Smooth muscle cell (in vitro differentiated cells): ENCODE measurements at regions not wholly inside any gene's neighbourhood (a gene's known extent, or its start where the extent isn't known, plus 50 kb on each side); places are given as distances from the start of the nearest gene placed in this dataset.
"Not testable (repeated sequence)": the region's sequence is repeated elsewhere in the genome, so short reads cannot be mapped to it uniquely, and the experiment has no call there.

Experiments
- DNase-seq: peaks from one replicate; lab custom pipeline; 2025; ENCODE audit not compliant: unreplicated experiment; lab: John Stamatoyannopoulos, UW
- H2AFZ ChIP-seq: fragments of 200-600 bp; sonication (generic); 2 replicates; pipeline ENCODE4 v1.6.0; 2016; ENCODE audit warnings: antibody characterized with exemption, low read depth, mild to moderate bottlenecking
- H3F3A ChIP-seq: fragments of 200-600 bp; sonication (generic); 2 replicates; pipeline ENCODE4 v1.6.0; 2017; ENCODE audit warnings: antibody characterized with exemption, low read depth
- H3K27ac ChIP-seq: fragments of 200-600 bp; sonication (generic); 2 replicates; pipeline ENCODE4 v1.5.1; 2016; ENCODE audit warnings: low read depth, mild to moderate bottlenecking
- H3K27me3 ChIP-seq: fragments of 200-600 bp; sonication (generic); 2 replicates; pipeline ENCODE4 v1.6.1; 2016; ENCODE audit warnings: low read depth, mild to moderate bottlenecking
- H3K36me3 ChIP-seq: fragments of 200-600 bp; sonication (generic); 2 replicates; pipeline ENCODE4 v1.5.1; 2016; ENCODE audit warnings: low read depth
- H3K4me1 ChIP-seq: fragments of 200-600 bp; sonication (generic); 2 replicates; pipeline ENCODE4 v1.5.1; 2016; ENCODE audit warnings: low read depth
- H3K4me2 ChIP-seq: fragments of 200-600 bp; sonication (generic); 2 replicates; pipeline ENCODE4 v1.6.0; 2016; ENCODE audit warnings: mild to moderate bottlenecking
- H3K4me3 ChIP-seq: fragments of 200-600 bp; sonication (generic); 2 replicates; pipeline ENCODE4 v1.5.1; 2016; ENCODE audit warnings: mild to moderate bottlenecking
- H3K79me2 ChIP-seq: fragments of 200-600 bp; sonication (generic); 2 replicates; pipeline ENCODE4 v1.6.0; 2016; ENCODE audit warnings: low read depth, mild to moderate bottlenecking
- H3K9ac ChIP-seq: fragments of 200-600 bp; sonication (generic); 2 replicates; pipeline ENCODE4 v1.6.0; 2016; ENCODE audit warnings: low read depth
- H3K9me3 ChIP-seq: fragments of 200-600 bp; sonication (generic); replicated peaks from 2 replicates; pipeline ENCODE4 v1.5.1; 2016; ENCODE audit warnings: low read depth
- H4K20me1 ChIP-seq: fragments of 200-600 bp; sonication (generic); 2 replicates; pipeline ENCODE4 v1.6.0; 2016; ENCODE audit warnings: low read depth
- WGBS: methylation state at CpG from one replicate; pipeline ENCODE4 v1.1.7; 2016; ENCODE audit warnings: low lambda C conversion rate; 5-methylcytosine and 5-hydroxymethylcytosine counted together
- TF ChIP-seq, protein P1 (sequence below): fragments of 200-600 bp; sonication (generic); IDR thresholded peaks from 2 replicates; pipeline ENCODE4 v1.5.1; 2017; ENCODE audit warnings: borderline replicate concordance, mild to moderate bottlenecking, antibody characterized with exemption; ENCODE audit not compliant: insufficient read depth, poor library complexity, severe bottlenecking

DNA sequence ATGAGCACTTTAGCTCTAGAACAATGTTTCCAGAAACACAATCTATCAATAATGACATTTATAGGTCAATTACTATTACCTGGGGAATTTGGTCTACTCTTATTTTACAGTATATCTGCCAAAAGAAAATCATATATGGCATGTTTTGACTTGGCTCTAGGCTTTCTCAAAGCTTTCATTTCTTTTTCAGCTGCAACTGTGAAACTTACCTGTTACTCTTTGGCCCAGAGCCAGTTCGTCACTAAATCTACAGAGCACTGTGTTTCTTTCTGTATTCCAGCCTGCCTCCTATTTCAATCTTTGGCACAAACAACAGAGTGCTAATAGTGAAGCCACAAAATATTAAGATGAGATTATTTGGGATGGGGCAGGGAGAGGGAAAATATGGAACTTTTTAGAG is 76.0 kb downstream of the P2RY1 start:
- H3K27ac ChIP-seq, result no peak overlapping the region

DNA sequence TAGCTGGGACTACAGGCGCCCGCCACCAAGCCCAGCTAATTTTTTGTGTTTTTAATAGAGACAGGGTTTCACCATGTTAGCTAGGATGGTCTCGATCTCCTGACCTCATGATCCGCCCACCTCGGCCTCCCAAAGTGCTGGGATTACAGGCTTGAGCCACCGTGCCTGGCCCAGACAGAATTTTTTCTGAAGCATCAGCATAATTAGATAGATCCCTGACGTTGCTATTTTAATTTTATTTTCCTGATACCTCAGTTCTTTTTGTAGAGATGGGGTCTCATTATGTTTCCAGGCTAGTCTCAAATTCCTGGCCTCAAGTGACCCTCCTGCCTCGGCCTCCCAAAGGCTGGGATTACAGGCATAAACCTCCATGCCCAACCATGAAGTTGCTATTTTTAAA is 79.8 kb downstream of the P2RY1 start:
- H3K4me1 ChIP-seq, H3K27me3 ChIP-seq, H2AFZ ChIP-seq, H3F3A ChIP-seq, H3K9ac ChIP-seq, DNase-seq, H3K4me2 ChIP-seq, H3K79me2 ChIP-seq, H4K20me1 ChIP-seq, H3K36me3 ChIP-seq, H3K9me3 ChIP-seq, H3K4me3 ChIP-seq, H3K27ac ChIP-seq: not testable (repeated sequence)
- 89% methylated on average over 8 of the region's 8 CpGs for WGBS

More for the DNA sequence above, 76.0 kb downstream of the P2RY1 start:
- H3K27me3 ChIP-seq, result no peaks in the 10 kb centered on the region
- H3K79me2 ChIP-seq, result no peaks in the 10 kb centered on the region
- no peak for DNase-seq
- H3K36me3 ChIP-seq, result no peaks in the 10 kb centered on the region
- no peak overlapping the region for H3K4me2 ChIP-seq
- H3K9me3 ChIP-seq, result no peaks in the 10 kb centered on the region
- no peak overlapping the region for H3K4me3 ChIP-seq
- H3F3A ChIP-seq, result no peaks in the 10 kb centered on the region
- H3K9ac ChIP-seq, result no peak overlapping the region
- 89% methylated on average over 1 of the region's 1 CpG for WGBS
- no peaks in the 10 kb centered on the region for H4K20me1 ChIP-seq
- H3K4me1 ChIP-seq, result no peaks in the 10 kb centered on the region
- TF ChIP-seq, protein P1, sequence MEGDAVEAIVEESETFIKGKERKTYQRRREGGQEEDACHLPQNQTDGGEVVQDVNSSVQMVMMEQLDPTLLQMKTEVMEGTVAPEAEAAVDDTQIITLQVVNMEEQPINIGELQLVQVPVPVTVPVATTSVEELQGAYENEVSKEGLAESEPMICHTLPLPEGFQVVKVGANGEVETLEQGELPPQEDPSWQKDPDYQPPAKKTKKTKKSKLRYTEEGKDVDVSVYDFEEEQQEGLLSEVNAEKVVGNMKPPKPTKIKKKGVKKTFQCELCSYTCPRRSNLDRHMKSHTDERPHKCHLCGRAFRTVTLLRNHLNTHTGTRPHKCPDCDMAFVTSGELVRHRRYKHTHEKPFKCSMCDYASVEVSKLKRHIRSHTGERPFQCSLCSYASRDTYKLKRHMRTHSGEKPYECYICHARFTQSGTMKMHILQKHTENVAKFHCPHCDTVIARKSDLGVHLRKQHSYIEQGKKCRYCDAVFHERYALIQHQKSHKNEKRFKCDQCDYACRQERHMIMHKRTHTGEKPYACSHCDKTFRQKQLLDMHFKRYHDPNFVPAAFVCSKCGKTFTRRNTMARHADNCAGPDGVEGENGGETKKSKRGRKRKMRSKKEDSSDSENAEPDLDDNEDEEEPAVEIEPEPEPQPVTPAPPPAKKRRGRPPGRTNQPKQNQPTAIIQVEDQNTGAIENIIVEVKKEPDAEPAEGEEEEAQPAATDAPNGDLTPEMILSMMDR, result no peak
- H2AFZ ChIP-seq, result no peak overlapping the region

DNA sequence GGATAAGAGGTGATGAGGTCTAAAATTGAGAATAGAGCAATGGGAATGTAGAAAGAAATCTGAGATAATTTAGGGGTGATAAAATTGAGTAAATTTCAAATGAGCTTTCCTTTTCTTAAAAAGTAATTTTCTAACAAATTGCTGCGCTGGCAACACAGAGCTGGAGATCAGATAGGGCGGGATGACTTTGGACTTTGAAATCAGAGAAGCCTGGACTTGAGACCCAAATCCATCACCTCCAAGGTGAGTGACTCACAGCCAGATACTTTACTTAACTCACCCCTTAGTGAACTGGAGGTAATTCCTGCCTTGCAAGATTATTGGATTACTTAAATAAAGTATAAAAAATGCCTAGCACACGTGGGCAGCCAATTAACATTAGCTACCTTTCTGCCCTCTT is 80.8 kb downstream of the P2RY1 start:
- Histone ChIP-seq H3F3A (no peaks in the 10 kb centered on the region), H3K36me3 (no peaks in the 10 kb centered on the region), H3K4me1 (no peaks in the 10 kb centered on the region), H3K9me3 (no peaks in the 10 kb centered on the region), H4K20me1 (no peaks in the 10 kb centered on the region), H3K4me2 (no peak overlapping the region), H3K27ac (no peak overlapping the region), H3K9ac (no peak overlapping the region), H3K79me2 (no peaks in the 10 kb centered on the region), H3K27me3 (no peaks in the 10 kb centered on the region), H3K4me3 (no peak overlapping the region), H2AFZ (no peak overlapping the region)
- 67% methylated on average over 3 of the region's 3 CpGs for WGBS
- DNase-seq, result no peak
- TF ChIP-seq, protein P1, result no peak

DNA sequence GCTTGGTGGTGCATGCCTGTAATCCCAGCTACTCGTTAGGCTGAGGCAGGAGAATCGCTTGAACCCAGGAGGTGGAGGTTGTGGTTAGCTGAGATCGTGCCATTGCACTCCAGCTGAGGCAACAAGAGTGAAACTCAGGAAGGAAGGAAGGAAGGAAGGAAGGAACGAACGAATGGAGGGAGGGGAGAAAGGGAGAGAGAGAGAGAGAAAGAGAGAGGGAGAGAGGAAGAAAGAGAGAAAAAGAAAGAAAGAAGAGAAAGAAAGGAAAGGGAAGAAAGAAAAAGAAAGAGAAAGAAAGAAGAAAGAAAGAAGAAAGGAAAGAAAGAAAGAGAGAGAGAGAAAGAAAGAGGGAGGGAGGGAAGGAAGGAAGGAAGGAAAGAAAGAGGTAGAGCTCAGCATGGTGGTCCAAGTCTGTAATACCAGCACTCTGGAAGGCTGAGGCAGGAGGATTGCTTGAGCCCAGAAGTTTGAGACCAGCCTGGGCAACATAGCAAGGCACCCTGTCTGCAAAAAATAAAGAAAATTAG is 81.9 kb downstream of the P2RY1 start:
- H3K27me3 ChIP-seq, result no peaks in the 10 kb centered on the region
- no peaks in the 10 kb centered on the region for H4K20me1 ChIP-seq
- H2AFZ ChIP-seq, result no peak overlapping the region
- no peak overlapping the region for H3K27ac ChIP-seq
- 95% methylated on average over 5 of the region's 5 CpGs for WGBS
- no peaks in the 10 kb centered on the region for H3K9me3 ChIP-seq
- no peaks in the 10 kb centered on the region for H3K36me3 ChIP-seq
- no peak overlapping the region for H3K9ac ChIP-seq
- no peaks in the 10 kb centered on the region for H3K4me1 ChIP-seq
- H3F3A ChIP-seq, result no peaks in the 10 kb centered on the region
- H3K79me2 ChIP-seq, result no peaks in the 10 kb centered on the region
- TF ChIP-seq, protein P1, result no peak
- DNase-seq, result no peak
- no peak overlapping the region for H3K4me2 ChIP-seq
- no peak overlapping the region for H3K4me3 ChIP-seq
